ENCODE measurements at regions not wholly inside any gene's neighbourhood (a gene's known extent, or its start where the extent isn't known, plus 50 kb on each side); places are given as distances from the start of the nearest gene placed in this dataset.

- no peaks in the 10 kb centered on the region for H3K36me3 ChIP-seq
- no peak overlapping the region for H3K4me3 ChIP-seq
- no peaks in the 10 kb centered on the region for H3K9me3 ChIP-seq
- intact Hi-C loops (cut with DNase I; ENCODE audit: low total_unique reads): no loop called here
- no peaks in the 10 kb centered on the region for H3K4me1 ChIP-seq
- no peaks in the 10 kb centered on the region for H3K27me3 ChIP-seq
- H3K27ac ChIP-seq: no peak overlapping the region
- DNase-seq: no peak
- TF ChIP-seq CTCF (IDR thresholded peaks at IDR 0.05): no peak
Measured at GRCh38 chr3:83513051-83513450, 1445.7 kb upstream of the CADM2 start.

GRCh38 chr3:83513677-83514076, 1445.1 kb upstream of the CADM2 start:
- no peaks in the 10 kb centered on the region for H3K4me1 ChIP-seq
- intact Hi-C loops (cut with DNase I; ENCODE audit: low total_unique reads): no loop called here

GRCh38 chr3:83514130-83514914, 1444.5 kb upstream of the CADM2 start:
- Histone ChIP-seq H3K4me3 (no peak overlapping the region), H3K4me1 (no peaks in the 10 kb centered on the region), H3K9me3 (no peaks in the 10 kb centered on the region), H3K27me3 (no peaks in the 10 kb centered on the region), H3K36me3 (no peaks in the 10 kb centered on the region), H3K27ac (no peak overlapping the region)
- no peak for TF ChIP-seq CTCF (IDR thresholded peaks at IDR 0.05)
- intact Hi-C loops (cut with DNase I; ENCODE audit: low total_unique reads): no loop called here
- no peak for DNase-seq

More at GRCh38 chr3:83513677-83514076, 1445.1 kb upstream of the CADM2 start:
- Histone ChIP-seq H3K36me3 (no peaks in the 10 kb centered on the region), H3K27me3 (no peaks in the 10 kb centered on the region), H3K9me3 (no peaks in the 10 kb centered on the region), H3K27ac (no peak overlapping the region), H3K4me3 (no peak overlapping the region)
- no peak for TF ChIP-seq CTCF (IDR thresholded peaks at IDR 0.05)
- no peak for DNase-seq

- no peaks in the 10 kb centered on the region for H3K27me3 ChIP-seq
- no peak for DNase-seq
- H3K9me3 ChIP-seq: no peaks in the 10 kb centered on the region
- TF ChIP-seq CTCF (IDR thresholded peaks at IDR 0.05): no peak
- no peaks in the 10 kb centered on the region for H3K36me3 ChIP-seq
- H3K4me1 ChIP-seq: no peaks in the 10 kb centered on the region
- intact Hi-C loops (cut with DNase I; ENCODE audit: low total_unique reads): no loop called here
- no peak overlapping the region for H3K4me3 ChIP-seq
- H3K27ac ChIP-seq: no peak overlapping the region
Measured at GRCh38 chr3:83515123-83515522, 1443.7 kb upstream of the CADM2 start.

- H3K27me3 ChIP-seq: no peaks in the 10 kb centered on the region
- no peak overlapping the region for H3K4me3 ChIP-seq
- intact Hi-C loops (cut with DNase I; ENCODE audit: low total_unique reads): no loop called here
- no peak overlapping the region for H3K27ac ChIP-seq
- peak; percentile 32 to 38 for TF ChIP-seq CTCF (IDR thresholded peaks at IDR 0.05)
- no peaks in the 10 kb centered on the region for H3K9me3 ChIP-seq
- DNase-seq: no peak
- H3K36me3 ChIP-seq: no peaks in the 10 kb centered on the region
- H3K4me1 ChIP-seq: no peaks in the 10 kb centered on the region
Measured at GRCh38 chr3:83523470-83524073, 1435.2 kb upstream of the CADM2 start.
